Femur (tissue), 1 donor: ENCODE measurements at regions not wholly inside any gene's neighbourhood (a gene's known extent, or its start where the extent isn't known, plus 50 kb on each side); places are given as distances from the start of the nearest gene placed in this dataset.

Experiments used
- DNase-seq: peaks from one replicate; pipeline ENCODE4 v3.0.0-alpha.2; 2017

DNA sequence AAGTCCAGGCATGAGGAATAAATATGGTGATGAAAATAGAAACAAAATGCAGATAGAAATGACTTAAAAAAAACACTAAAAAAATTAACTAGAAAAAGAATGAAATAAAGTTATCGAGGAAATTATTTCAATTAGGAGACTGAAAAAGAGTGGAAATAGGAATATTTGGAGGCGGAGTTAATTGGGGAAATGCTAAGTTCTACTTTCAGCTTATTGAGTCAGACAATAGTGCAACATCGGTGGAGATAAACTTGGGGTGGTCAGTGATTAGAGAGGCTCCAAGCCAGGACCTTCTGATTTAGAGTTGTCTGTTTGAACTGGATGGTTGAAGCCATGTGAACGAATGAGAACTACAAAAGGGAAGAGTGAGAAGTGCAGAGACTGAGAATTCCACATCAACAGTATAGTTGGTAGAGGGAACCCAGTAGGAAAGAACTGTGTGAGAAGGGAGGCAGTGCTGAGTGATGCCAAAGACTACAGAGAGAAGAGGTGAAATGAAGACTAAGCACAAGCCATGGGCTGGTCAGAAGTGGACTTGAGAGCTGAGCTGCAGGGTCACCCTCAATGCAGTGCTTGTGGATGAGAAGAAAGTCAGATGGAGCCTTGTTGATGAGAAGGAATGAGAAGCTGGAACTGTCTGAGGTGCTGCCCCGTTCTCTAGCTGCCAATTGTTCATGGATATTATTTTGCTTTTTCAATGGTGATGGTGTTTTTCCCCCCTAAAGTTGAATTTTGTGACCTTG is 160.7 kb downstream of the ICE1 start:
- DNase-seq = no peak

DNA sequence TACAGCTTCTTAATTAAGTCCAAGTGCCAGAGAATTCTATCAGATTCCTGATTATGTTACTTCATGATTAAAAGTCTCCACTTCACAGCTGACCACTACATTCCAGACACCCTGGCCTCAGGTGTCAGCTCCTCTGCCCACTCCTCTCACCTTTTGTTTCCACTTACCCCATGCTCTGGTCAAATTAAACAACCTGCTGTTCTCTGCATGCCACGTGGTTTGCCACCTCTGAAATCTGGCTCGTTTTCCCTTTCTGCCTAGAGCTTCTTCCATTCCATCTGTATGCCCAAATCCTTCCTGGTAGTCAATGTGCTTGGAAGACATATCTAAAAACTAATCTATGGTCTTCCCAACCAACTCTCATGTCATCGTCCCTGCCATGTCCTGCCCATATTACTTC is 158.6 kb downstream of the ICE1 start:
- no peak for DNase-seq

DNA sequence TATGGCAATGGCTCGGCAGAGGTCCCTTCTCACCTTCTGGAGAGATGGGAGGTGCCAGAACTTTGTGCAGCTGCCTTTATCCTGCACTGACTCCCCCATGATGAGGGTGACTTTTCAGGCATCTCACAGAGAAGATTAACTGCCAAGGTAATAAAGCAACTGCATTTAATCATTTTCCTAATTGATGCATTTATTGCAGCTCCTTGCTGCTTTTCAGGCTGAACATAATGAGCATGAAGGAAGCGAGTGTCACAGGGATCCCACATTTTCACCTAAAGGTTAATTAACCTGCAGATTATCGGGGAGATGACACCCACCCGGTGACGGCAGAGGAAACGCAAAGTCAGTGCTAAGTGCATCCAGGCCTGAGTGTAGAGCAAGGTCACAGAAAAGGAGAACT is 154.3 kb downstream of the ICE1 start:
- no peak for DNase-seq

DNA sequence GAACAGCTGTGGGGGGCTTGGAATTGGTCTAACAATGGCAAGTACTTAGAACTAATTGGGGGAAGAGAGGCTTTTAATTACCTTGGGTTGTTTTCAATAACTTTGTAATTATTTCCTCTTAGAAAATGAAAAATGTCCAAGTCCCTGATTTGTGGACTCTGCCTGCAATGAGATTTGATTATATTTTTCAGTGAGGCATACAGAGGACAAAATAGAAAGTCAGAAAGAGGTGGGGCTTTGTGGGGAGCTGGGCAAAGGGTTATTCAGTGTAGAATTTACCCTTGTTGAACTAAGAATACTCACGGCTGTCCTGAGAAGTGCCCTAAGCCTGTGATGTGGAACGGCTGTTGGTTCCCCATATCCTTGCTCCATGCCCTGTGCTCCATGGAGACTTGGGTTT is 153.0 kb downstream of the ICE1 start:
- no peak for DNase-seq

DNA sequence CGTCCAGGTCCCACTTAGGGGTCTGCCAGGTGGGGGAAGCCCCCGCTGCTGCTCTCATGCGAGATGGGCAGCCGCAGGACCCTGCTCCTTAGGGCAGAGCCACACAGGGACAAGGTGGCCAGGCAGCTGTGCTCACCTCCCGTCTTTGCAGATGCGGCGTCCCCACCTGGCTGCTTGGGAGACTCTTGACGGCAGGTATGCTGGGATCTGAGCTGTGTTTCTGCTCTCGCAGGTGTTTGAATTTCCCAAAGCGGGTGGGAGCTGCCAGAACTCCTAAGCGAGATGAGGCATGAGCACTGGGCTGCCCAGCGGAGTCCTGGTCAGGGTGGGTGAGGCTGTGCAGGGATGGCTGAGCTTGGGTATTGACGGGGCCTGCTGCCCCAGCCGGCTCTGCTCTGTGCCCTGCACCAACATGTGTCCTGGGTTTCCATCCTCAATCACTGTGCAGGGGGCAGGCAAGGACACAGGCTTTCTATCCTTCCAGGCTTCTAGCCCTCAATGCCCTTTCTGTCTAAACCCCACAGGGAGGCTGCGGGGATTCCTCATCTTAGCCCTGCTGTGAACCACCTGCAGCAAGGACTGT is 151.4 kb downstream of the ICE1 start:
- DNase-seq = no peak

DNA sequence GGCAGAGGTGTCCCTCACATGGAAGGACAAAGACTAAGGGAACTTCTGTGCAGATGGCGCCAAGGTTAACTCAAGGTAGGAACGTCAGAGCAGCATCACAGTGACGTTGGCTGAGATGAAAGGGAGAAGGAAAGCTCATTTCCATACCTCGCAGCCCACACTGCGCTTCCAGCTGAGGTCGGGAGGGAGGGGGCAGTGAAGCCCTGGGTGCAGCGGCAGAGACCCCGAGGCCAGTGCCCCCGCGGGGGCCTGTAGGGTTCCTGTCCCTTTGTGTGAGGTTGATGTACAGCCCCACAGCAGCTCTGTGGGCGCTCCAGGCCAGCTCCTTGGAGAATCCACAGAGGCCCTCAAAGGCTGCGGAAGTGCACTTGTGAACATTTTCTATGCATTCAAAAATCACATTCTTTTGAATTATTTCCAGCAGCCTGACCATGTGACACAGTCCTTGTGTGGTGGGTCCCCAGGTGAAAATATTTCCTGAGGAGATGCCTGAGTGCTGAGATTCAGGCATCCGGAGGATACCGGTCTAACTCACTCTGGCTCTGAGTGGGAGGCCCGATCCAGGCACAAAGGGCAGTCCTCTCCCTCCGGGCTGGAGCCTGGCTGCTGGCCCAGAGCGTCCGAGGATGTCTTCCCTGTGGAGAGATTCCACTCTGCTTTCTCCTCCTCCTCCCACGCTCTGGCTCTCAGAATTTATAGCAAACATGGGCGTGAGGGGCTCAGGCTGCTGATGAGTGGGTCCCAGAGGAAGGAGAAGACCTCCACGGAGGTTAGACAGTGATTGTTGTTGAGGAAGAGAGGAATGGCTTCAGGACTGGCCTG is 150.7 kb downstream of the ICE1 start:
- DNase-seq = peak; percentile 46

DNA sequence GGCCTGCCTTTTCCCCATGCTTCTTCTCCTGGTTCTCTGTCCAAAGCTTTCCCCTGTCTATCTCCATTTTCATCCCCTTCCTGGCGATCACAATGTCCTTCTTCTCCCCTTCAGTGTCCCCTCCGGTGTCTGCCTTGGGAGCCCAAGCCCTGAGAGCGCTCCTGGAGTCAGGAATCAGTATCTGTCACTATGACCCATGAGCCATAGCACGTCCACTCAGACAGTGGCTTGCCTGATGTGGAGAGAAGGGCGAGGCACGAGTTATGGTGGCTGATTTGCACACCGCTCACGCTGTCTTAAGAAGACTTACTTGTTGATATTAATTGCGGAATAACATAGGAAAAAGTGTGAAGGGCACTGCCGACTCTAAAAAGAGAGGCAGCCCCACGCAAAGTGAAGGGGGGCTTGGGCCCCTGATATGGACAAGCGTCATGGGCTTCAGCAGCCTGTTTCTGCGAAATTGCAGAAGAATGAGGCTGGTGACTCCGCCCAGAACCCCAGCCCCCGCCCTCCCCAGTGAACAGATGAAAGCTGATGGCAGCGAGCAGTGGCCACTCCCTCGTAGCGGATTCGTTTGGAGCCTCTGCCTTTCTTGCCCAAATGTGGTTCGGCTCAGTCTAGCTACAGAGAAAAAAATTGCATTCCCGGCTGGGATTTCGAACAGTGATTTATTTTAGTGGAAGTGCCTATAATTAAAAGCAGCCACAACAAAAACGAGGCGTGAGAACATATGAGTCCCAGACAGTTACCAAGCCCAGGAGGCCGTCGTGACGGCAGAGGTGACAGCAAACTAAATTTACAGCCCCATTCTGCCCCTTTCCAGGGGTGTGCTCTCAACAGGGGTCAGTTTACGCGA is 149.8 kb downstream of the ICE1 start:
- peak; percentile 53 for DNase-seq

DNA sequence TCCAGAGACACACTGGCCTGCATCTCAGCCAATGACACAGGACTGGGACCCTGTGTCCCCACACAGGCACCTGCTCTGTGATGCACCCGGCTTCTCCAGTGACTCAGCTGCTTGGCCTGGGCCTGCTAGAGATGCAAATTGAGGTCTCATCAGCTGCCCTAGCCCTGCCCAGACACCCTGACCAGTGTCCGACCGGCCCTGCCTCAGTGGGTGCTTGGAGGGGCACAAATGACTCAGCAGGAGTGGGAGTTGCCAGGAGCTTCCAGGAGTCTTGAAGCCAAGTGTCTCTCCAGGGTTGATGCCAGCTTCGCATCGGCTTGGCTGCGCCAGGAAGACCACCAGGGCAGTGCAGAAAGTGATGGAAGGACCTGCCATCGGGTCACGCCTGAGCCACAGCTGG is 148.2 kb downstream of the ICE1 start:
- no peak for DNase-seq

DNA sequence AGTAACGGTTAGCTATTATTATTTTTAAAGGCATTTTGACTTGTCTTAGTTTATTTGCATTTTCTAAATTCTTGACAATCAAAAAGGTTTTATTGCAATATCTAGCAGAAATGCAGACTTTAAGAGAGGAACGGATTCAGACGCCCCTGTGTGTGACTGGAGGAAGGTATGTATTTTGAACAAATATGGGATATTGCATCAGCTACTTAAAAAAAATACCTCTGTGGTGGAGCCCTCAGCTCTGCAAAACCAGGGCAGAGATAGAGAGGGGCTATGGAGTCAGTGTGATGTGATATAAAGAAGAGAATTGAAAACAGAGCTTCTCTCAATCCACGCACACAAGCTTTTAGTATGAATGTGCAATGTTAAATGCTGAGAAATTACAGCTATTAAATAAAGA is 142.4 kb downstream of the ICE1 start:
- DNase-seq = no peak

DNA sequence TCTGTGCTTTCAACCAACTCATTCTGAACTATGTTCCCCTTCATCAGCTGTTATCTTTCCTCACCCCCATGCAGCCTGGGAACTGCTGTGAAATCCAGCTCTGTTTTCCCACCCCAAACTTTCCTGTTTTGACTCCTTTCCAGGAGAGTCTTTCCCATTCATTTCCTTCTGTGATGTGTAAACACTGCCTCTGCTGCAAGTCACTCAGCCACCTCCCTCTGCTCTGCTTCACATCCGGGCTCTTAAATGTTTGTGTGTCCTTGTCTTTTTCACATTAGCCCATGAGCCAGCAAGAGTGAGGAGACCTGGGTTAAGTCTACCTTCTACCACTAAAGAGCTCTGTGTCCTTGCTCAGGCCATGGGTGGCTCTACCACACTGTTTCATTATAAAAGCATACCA is 137.5 kb downstream of the ICE1 start:
- no peak for DNase-seq

DNA sequence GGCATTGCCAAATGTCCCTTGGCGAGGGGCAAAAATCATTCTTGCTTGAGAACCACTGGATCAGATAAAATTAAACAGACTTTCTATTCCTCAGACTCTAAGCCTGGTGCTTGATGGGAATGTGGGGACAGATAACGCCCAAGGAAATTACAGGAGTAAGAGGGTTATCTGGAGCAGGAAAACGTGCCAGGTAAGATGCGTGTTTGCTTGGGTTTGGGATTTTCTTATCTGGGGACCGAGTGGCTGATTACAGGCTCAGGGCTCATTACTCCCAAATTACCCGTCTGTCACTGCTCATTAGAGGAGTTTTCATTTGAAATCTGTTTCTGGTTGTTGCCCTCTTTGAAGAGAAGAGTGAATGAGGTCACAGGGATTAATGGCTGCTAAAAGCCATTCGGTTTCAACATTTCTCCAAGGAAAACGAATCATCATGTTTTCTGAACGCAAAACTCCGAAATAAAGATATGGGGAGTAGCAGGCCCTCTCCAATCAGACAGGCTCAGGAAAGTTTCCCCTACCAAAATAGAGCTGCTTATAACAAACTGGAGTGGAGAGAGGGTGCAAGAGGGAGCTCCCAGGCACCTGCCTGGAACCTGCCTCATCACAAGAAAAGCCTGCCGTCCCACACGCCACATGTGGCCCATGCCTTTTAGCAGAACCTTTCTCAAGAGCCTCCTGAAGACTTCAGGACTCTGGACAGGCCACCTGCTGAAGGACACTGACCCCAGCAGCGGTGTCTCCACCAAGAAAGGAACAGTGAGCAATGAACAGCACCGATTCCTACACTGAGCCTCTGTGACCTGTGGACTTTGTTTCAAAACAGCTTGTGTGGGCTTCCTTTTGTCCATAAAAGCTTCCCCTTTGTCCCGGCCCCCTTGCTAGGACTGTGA is 136.4 kb downstream of the ICE1 start:
- DNase-seq = no peak

DNA sequence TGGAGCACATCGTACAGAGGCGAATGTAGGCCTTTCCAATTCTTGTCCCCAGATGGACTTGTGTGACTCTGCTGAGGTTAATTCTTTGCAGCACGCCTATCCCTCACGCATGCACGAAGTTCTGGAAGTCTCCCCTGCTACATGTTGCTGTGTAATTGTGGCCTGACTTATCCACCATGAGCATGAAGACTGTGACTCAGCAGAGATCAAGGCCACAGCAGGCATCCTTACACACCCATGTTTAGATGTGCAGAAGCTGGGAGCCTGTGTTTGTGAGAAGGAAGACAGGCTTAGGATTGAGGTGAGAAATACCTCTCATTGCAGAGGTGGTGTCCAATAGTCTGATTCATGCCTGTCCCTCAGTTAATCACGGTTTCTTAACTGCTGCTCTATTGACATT is 135.6 kb downstream of the ICE1 start:
- DNase-seq = no peak

DNA sequence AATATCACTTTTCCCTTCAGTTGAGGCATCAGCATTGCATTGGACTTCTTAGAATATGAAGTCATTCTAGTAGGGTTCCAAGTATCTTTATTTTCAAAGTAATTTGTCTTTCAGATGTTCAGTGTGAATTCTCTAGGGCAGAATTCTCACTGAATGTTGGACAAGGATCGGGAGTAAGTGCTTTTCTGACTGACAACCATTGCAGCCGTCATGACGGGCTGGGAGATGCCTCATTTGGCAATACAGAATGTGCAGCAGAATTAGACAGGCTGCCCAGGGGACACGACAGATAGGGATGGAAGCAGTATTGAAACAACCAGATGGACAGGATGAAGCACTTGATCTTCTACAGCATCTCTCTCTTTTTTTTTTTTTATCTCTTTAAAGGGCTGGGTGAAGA is 129.0 kb downstream of the ICE1 start:
- DNase-seq = no peak

DNA sequence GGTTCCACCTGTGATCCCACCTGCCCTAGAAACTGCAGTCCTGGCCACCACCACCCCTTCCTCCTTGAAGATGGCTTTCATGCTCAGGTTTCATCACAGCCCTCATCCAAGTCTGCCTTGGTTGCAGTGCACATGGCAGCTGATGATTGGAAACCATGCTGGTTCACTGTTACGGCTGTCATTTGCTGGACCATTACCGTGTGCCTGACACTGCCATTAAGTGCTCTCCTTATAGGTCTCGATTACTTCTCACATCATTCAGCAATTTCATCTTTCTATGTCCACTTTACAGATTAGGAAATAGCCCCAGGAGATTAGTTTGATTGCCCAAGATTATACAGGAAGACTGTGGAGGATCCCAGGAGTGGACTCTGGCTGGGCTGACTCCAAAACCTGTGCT is 123.9 kb downstream of the ICE1 start:
- DNase-seq = no peak

DNA sequence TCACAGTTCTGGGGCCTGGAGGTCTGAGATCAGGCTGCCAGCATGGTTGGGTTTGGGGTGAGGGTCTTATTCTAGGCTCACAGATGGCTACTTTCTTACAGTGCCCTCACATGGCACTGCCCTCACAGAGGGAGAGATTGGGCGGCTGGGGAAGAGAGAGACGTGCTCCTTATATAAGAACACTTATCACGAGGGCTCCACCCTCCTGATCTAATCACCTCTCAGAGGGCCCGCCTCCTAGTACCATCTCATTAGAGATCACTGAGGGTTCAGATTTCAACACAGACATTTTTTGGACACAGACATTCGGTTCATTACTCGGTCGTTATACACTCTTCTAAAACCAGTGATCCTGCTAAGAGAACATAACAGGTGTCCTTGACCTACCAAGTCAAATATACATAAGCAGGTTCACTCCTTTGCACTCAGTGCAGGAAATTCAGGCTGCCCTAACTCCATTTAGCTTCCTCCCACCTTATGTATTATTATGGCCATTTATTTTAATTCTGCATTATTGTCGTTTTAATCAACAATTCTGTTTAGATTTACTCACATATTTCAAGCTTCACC is 121.7 kb downstream of the ICE1 start:
- no peak for DNase-seq

DNA sequence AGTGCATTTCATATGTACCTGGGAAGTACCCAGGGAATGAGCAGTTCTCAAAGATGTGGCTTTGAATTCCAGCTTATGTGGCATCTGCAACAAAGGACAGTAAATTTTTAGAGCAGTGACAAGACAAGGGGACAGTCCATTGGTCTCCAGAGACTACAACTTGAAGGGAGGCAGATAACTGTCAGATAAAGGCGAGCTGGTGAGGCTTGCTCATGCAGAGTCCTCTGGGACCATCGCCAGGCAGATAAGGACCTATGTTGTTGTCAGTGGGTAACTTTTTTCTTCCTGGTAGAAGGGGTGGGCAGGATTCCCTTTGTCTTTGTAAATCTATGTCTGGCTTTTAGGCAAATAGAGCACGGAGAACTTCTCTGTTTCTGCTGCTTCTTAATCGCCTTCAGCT is 120.2 kb downstream of the ICE1 start:
- DNase-seq = no peak

DNA sequence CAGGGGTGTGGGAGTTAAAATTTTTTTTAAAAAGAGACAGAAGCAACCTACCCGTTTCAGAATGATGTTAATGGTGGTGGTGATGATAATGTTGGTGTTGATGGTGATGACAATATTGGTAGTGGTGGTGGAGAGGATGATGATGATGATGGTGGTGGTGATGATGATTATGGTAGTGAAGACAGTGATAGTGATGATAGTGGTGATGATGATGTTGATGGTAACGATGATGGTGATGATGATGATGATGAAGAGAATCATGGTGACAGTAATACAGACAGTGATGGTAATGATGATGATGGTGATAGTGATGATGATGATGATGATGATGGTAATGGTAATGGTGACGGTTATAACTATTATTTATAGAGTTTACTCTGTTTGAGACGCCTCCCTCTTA is 117.6 kb downstream of the ICE1 start:
- DNase-seq = no peak
